ENCODE measurements at regions not wholly inside any gene's neighbourhood (a gene's known extent, or its start where the extent isn't known, plus 50 kb on each side); places are given as distances from the start of the nearest gene placed in this dataset.

DNA sequence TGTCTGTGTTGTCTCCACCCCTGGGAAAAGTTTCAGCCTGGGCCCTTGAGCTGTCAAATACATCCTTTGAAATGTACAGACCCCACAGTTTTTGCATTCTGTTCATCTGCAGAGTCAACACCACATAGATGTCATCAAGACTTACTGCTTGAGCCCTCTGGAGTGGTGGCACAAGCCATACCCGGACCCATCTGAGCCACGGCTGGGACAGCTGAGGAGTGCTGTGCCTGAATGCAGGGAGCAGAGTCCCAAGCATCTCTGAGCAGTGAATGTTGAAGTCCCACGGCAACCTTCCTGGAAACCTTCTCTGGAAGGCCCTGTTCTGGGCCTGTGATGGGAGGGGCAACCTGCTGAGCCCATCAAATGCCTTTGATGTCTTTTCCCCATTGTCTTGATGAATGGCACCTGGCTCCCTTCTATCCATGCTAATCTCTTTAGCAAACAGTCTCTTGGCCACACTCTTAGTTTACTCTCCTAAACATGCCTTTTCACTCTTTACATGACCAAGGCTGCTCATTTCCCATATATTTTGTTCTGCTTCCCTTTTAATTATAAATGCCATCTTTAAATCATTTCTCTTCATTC lies 92.5 kb downstream of the ATPSCKMT start:
- TF ChIP-seq POLR2A (IDR thresholded peaks at IDR 0.05; ENCODE audit: low read depth, low read length) (no peak), CEBPB (IDR thresholded peaks at IDR 0.05; ENCODE audit: low read depth, low read length) (no peak), RFX5 (IDR thresholded peaks at IDR 0.05; ENCODE audit: low read depth, low read length) (no peak)
- TF ChIP-seq, protein P1, sequence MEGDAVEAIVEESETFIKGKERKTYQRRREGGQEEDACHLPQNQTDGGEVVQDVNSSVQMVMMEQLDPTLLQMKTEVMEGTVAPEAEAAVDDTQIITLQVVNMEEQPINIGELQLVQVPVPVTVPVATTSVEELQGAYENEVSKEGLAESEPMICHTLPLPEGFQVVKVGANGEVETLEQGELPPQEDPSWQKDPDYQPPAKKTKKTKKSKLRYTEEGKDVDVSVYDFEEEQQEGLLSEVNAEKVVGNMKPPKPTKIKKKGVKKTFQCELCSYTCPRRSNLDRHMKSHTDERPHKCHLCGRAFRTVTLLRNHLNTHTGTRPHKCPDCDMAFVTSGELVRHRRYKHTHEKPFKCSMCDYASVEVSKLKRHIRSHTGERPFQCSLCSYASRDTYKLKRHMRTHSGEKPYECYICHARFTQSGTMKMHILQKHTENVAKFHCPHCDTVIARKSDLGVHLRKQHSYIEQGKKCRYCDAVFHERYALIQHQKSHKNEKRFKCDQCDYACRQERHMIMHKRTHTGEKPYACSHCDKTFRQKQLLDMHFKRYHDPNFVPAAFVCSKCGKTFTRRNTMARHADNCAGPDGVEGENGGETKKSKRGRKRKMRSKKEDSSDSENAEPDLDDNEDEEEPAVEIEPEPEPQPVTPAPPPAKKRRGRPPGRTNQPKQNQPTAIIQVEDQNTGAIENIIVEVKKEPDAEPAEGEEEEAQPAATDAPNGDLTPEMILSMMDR (conservative IDR thresholded peaks at IDR 0.05; ENCODE audit: low read depth, low read length): no peak

All from IMR-90 (cell line).